MV-4-11 (cell line): ENCODE measurements at regions not wholly inside any gene's neighbourhood (a gene's known extent, or its start where the extent isn't known, plus 50 kb on each side); places are given as distances from the start of the nearest gene placed in this dataset.

ENCODE experiments used
- DNase-seq: peaks from one replicate; lab custom pipeline; 2025; lab: John Stamatoyannopoulos, UW

DNA sequence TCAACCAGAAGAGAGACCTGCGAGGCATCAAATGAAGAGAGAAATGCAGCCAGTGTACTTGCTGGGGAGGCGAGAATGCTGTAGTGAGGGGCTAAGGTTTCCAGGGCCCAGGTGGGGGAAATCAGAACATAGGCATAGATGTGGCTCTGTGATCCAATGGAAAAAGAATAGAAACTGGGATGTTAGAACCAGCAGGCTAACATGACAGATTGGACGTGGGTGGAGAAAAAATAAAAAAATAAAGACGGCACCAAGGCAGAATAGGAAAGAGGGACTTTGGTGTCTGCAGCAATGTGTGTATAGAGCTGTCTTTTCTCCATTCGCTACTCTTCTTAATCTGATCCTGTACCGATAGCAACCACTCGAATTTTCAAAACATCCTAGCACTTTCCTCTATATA, 381.0 kb upstream of the NBEA start:
- DNase-seq: no peak

DNA sequence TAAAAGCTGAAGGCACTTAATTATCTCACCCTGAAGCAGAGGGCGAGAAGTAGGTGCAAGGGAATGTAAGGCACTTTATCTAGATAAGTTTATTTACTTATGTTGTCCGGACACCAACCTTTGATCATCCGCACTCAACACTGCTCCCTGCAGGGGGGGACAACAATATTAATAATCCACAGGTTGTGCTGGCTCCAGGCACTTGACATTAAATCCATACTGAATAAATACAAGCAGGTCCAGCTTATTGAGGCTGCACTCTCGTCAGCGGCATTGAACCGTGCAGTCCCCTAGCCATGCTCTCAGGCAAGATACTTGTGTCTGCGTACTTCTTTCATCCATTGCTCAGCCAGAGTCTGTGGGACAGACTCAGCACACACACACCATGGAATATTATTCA, 374.5 kb upstream of the NBEA start:
- DNase-seq: no peak

DNA sequence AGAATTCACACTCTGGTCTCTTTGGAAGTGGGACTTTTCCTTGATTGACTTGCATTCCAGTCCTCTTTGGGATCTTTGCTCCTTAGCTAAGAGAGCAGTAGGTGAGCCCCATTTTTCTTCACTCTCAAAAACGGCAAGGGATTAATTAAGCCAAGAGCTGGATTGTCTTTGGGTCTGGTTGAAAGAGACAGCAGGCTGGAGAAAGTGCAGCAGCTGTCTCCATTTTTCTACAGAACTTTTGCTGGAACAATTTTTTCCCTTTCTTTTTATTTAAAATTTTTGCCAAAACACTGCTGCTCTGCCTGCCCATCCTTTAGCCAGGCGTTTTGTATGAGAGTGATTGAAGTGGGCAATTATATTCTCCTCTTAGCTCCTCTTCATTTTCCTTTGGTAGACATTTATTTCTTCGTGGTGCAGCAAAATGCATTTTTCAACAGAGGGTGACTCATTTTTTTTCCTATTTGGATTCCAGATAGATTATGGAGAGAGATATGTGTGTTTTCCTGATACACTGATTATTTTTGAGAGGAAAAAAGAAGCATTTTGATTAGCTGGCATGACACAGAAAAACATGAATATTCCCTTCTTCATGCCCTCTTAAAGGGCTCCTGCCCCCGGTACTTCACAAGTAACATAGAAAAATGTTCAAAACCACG, 371.2 kb upstream of the NBEA start:
- DNase-seq: no peak

DNA sequence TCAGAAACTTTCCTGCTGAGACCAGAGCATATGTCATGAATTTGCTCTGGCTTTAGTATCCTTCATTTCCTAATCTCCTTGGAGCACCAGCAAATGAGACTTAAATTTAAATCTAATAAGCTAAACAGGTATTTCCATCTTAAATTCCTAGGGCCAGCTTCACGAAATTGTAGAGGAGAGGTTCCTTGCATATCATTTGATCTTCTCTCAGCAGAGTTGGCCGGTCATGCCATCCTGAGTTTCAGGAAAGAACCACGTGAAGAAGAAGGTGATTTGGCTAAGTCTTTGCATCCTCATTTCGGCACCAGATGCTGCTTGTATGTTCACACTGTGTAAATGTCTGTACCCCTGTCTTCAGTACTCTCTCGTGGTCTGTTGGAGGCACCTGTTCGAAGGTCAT, 370.4 kb upstream of the NBEA start:
- no peak for DNase-seq

DNA sequence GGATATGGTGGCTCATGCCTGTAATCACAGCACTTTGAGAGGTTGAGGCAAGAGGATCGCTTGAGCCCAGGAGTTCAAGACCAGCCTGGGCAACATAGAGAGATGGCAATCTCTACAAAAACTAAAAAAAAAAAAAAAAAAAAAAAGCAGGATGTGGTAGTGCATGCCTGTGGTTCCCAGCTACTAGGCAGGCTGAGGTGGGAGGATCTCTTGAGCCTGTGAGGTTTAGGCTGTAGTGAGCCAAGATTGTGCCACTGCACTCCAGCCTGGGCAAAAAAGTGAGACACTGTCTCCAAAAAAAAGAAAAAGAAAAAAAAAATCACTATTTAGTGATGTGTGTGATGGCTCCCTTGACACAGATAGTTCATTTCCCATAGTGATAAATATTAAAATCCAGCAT, 365.0 kb upstream of the NBEA start:
- no peak for DNase-seq

DNA sequence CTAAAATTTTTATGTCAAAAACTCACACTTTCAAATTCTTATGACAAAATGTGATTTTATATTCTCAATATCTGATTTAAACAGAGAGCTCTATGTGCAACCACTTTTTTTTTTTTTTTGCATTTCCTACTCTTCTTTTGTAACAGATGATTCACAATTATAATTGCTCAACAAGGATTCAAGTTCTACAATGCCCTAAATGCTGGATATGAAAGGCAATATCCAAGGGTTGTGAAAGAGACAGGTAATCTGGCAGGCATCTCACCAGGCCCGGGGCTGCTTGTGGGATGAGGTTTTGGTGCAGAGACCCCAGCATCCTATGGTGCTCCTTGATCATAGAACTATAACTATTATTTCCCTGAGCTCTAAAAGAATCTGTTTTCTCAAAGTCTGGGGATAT, 363.6 kb upstream of the NBEA start:
- DNase-seq: no peak

DNA sequence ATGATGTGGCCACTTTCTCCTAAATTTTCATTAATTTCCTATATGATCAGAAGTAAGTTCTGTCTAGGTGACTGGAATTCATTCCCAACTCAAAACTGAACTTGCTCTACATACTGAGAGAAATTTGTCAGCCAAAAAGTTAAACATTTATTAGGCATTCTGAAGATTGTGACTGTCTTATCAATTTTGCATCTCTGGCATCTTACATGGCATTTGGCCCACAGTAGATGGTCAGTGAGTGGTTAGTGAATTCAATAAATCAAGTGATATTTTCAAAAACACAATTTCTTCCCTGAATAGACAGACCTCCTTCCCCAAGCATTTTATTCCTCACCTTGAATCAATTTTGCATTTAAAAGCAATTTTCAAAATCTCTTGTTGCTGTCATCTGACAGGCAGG, 363.2 kb upstream of the NBEA start:
- DNase-seq: no peak

DNA sequence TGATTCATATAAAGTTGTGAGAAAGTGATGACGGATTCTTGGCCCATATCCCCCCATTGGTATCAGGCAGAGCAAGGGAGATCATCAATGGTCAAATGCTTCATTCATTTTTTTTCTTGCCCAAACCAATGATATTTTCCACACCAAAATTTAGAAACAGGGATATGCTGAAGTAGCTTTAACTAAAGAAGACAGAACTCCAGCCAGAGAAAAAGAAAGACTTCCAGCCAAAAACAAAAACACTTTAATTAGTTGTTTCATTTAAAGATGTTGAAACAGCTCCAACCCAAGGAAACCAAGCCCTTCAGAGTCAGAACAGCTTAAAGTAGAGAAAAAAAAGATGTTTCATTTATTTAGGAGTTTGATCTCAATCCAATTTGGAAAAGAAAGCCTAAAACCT, 358.9 kb upstream of the NBEA start:
- no peak for DNase-seq

DNA sequence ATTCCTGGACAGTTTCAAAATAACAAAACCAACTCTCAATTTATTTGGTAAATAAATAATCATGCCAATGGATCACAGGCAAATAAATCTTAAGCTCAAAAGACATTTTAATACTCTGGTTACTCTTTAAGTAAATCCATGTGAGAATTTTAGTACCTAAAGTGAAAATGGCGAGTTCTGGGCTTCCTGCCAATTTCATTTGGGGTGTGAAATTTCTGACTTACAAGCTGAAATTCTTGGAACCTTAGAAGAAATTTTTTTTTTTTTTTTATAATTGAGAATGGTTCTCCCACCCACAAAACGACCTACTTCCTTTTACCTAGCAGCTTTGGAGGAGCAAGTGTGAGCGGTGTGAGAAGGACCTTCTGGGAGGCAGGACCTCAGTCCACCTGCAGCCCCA, 354.5 kb upstream of the NBEA start:
- no peak for DNase-seq

DNA sequence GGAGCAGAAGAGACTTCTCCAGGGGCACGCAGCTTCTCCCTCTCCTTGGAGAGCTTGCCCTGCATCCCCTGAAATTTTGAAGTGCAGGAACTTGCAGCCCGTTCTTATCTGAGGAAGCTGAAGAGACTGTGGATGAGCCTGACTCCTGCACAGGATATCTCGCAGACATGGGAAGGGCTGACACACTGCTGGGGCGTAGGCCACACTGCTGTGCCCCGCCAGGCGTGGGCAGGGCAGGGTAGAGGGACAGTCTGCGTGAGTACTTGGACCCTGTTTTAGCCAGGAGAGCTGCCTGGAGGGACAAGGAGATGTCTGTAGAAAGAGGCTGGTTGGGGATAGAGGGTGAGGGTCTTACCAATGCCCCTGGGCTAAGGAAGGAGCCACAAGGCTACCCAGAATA, 353.7 kb upstream of the NBEA start:
- no peak for DNase-seq

DNA sequence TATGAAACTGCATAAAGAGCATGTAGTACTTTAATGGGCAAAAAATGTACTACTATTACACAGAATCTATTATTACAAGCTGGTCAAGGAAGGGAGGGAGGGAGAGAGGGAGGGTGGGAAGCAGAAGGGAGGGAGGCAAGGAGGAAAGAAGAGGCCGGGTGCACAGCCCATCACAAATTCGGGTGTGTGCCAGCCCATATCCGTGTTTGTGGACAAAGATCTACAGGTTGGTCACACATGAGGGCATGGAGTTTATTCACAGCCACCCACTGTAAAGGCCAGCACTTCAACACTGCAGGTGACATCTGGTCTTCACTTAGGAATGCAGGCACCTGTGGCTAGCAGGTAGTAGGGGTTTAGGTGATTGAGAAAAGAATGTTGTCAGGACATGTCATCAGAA, 352.5 kb upstream of the NBEA start:
- DNase-seq: no peak

DNA sequence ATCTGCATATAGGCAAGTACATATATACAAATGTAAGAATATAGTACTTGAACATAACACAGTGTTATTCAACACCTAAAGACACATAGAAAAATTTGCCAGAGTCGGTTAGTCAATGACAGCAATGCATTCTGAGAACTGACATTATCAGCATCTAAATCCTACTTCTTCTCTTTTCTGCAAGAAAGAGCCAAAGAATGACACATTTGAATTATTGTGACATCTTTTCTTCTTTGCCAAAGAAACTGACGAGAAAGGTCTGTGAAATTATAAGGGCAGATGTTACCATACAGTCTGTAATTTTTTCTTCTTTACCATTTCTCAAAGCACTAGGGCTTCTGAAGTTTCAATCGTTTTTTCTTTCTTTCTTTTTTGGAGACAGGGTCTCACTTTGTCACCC, 350.9 kb upstream of the NBEA start:
- DNase-seq: no peak

DNA sequence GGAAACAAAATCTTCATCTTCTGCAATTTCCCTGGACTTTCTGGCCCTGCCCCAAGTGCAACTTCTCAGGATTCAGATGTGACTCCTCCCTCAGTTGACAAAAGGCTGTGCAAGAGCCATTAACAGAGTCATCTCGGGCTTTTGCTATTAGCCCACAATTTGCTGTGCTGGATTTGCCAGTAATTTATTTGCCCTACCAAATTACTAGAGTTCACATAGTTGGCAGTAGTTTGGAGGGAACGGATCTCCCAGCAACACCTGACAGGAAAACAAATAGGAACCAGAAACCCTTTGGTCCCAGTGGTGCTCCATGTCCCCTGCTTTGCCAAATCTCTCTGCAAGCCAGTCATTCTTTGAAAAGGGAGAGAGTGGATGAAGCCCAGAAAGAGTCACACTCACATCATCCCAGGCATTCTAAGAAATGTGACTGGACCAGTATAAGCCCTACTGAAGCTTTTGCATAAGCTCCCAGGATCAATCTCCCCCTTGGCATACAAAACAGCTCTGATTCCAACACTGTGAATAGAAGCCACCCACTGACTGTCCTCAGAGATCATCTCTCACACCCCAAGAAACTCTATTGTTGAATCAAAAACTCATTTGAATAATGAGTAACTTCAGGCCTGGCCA, 350.1 kb upstream of the NBEA start:
- DNase-seq: no peak

DNA sequence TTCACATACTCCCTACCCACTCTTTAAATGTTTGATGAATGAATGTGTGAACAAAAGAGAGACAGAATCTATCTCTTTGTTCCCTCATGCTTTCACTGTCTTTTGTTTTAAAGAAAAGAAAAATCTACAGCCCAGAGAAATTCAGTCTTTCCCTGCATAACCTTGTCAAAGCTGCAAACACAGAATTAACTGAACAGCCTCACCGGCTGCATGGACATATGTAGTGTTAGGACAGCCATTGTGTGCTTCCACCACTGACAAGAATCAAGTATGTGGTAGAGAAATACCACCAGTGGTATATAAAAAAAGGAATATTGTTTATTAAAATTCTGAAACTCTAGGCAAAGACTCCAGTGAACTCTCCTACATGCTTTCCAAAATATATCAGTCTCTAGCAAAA, 348.4 kb upstream of the NBEA start:
- DNase-seq: no peak

DNA sequence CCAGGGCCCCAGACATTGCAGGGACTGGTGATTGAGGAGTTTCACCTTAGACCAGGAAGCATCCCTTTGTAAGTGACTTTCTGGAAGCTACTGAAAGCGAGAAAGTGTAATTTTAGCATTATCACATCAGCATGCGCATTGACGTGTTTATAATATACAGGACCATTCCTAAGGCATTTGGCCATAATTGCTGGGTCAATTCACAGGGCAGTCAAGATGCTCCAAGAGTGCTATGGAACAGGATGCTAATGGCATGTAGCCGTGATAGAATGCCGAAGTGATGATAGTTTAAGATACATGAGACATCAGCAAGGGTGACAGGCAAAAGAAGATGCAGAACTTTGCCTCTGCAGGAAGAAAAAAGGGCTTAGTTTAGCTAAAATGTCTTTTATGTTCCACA, 347.6 kb upstream of the NBEA start:
- no peak for DNase-seq

DNA sequence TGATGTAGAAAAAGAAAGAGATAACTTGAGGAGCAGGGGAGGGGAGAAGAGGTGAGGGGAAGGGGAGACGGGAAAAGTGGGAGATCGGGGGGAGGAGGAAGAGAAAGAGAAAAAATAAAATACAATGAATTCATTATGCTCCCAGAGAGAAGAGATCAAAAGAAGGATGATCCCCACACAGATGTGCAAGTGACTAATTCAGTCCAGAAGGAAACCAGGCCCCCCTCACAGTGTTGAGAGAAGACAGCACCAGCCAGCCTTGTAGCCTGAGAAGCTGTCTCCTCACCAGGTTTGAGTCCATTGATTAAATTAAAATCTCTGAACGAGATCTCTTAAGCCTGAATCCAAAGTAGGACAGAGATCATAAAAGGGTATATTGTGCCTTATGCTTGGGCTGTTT, 333.7 kb upstream of the NBEA start:
- DNase-seq: no peak

DNA sequence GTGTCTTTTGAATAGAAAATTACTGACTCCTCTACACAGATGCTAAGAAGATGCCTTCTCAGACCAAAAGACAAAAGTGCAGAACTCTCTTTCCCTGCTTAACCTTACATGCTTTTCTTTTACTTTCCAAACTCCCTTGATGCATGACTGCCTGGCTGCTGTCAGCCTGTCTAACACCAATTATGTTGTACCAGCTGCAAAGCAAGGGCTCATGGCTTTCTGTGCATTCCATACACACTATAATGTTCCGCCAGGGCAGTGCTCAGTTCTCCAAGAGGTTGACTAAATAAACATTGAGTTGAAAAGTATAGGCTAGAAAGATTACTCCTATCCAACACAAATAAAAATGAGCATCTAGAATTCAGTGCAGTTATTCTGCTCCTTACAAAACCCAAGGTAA, 330.4 kb upstream of the NBEA start:
- DNase-seq: no peak

DNA sequence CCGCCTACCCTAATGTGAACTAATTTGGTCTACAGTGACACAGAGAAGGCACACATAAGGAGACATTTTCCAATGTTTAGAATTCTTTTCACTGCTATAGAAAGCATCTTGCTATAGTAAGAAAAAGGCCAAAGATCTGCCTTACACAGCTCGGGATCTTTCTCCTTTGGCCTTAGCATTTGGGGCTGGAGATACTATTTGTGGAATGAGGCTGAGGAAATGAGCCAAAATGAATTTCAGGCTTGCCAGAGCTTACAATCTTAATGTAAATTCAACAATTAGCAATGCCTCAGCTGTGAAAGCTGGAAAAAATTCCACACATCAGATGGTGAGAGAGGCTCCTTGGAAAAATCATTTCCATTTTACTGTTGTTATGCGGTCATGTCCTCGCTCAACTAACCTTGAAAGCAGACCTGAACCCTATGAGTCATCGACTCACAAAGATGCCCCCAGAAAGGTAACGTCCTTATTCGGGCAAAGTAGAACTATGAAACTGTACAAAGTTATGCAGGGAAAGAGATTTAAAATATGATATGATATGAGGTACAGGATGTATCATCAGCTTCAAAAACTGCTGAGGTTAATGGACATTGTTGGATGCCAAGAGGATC, 324.5 kb upstream of the NBEA start:
- DNase-seq: no peak

DNA sequence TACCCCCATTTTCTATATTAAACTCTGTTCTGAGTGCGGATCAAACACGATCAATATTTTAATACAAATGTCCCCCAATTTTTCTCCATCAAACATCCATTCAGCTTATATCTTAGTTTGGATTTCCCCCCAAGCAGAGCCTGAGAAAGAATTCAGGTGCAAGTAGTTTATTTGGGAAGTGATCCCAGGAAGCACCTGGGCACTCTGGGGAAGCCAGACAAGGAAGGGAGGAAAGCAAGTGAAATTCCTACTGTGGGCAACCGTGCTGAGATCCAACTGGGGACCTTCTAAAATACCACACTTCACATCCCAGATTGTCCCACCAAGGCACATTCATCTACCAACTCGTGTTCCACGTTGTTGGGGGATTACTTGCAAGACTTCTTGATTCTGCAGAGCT, 323.4 kb upstream of the NBEA start:
- no peak for DNase-seq

DNA sequence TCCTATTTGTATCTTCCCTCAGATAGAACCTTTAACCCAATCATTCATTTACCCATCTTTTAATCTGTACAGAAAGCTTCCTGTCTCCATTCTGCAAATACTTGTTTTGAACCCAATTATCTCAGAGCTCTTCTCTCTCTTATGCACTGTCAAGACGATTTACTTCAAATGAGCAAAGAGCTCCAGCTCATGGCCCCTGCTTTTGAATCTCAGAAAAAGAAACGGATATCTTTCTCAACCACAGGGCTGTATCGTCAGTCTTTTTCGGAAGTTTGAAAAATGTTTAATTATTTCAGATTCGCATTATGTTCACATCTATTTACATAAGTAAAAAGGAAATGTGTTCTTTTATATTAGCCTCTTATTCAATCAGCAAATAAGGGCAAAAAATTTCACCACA, 322.7 kb upstream of the NBEA start:
- DNase-seq: no peak

DNA sequence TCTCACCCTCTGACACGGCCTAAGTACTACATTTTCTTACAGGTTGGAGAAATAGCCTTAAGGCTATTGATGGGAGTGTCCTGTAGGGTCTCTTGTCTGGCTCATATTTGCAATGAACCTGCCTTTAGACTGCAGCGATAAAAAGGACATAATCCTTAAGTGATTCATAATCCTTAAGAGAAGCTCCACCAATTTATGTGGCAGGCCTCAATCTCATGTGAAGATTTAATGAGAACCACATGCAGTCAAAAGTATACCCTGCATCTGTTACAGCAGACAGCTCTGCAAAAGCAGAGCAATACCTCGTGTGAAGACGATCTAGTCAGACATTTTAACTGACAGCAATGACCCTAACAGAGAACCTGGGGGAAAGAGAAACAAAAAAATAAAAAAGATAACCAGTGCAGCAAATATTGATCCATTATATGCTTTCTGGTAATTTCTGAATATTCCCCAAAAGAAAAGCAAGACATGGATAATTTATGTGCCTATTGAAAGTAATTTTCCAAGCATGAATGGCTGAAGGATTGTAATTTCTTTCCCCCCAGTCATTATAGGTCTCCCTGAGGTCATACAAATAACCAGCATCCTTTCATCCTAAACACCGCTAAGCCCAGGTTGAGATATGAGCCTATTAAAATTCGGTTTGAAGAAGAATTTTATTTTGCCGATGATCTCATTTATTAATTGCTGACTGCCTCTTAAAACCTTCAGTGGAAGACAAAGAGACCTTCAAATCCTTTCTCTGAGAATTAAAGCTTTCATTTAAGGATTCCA, 321.8 kb upstream of the NBEA start:
- no peak for DNase-seq

DNA sequence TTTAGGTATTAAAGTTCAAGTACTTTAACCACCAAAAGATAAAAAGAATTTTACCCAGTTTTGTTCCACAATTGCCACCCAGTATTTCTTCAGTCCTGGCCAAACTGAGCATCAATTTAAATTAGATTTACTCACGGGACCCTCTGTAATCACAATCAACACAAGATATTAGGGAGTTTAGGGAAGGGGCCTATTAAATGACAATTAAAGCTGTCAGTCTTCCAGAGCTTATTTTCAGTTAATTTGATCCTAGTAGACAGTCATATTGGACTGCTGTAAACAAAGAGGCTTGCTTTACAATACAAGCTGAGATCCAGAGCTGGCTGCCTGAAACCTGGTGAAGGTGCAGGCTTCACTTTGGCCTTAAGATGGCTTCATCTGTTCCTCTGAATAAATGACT, 321.2 kb upstream of the NBEA start:
- no peak for DNase-seq

DNA sequence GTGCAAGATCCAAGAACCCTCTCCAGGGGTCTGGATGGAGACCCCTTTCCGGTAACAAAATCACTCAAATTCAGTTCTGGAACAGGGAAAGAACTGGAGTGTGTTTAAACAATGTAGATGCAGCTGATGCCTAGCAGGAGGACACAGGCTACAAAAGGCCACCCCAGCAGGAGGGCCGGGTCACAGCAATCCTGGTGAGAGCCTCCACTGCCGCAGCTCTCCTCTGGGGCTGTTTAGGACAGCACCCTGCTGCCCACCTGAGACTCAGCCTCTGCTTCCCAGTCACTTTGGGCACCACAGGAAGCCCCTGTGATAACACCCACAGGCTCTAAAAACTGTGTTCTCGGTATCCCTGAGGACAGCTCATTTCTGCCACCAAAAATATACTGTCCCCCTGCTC, 318.7 kb upstream of the NBEA start:
- DNase-seq: no peak
